RWPE2 (cell line): ENCODE measurements at regions not wholly inside any gene's neighbourhood (a gene's known extent, or its start where the extent isn't known, plus 50 kb on each side); places are given as distances from the start of the nearest gene placed in this dataset.

ENCODE experiments used
- ATAC-seq: fragments of 200-7000 bp; cut with Tn5 transposase; 3 replicates; pipeline ENCODE4 v1.9.1; 2021; ENCODE audit warnings: low read depth
- DNase-seq: peaks from one replicate; pipeline ENCODE4 v3.0.0-alpha.2; 2020; ENCODE audit warnings: low spot score
- H3K27ac ChIP-seq: fragments of 450-650 bp; 2 replicates; pipeline ENCODE4 v1.5.1; 2017; ENCODE audit warnings: mild to moderate bottlenecking; ENCODE audit not compliant: poor library complexity, severe bottlenecking
- H3K27me3 ChIP-seq: fragments of 250-450 bp; sonication (Bioruptor Pico); 2 replicates; pipeline ENCODE4 v1.5.1; 2021; ENCODE audit warnings: mild to moderate bottlenecking, moderate library complexity; ENCODE audit not compliant: insufficient read depth, poor library complexity, severe bottlenecking
- H3K36me3 ChIP-seq: fragments of 250-450 bp; sonication (Bioruptor Pico); 2 replicates; pipeline ENCODE4 v1.5.1; 2020; ENCODE audit warnings: low read depth, mild to moderate bottlenecking, moderate library complexity
- H3K4me1 ChIP-seq: fragments of 250-450 bp; sonication (Bioruptor Pico); 2 replicates; pipeline ENCODE4 v1.5.1; 2021; ENCODE audit warnings: mild to moderate bottlenecking, moderate library complexity; ENCODE audit not compliant: insufficient read depth, poor library complexity, severe bottlenecking
- H3K4me3 ChIP-seq: fragments of 250-450 bp; sonication (Bioruptor Pico); 2 replicates; pipeline ENCODE4 v1.5.1; 2021; ENCODE audit warnings: mild to moderate bottlenecking, moderate library complexity; ENCODE audit not compliant: severe bottlenecking
- H3K9me3 ChIP-seq: fragments of 250-450 bp; sonication (Bioruptor Pico); 2 replicates; pipeline ENCODE4 v1.5.1; 2021; ENCODE audit warnings: mild to moderate bottlenecking, moderate library complexity; ENCODE audit not compliant: severe bottlenecking
- TF ChIP-seq, protein P1 (sequence below): fragments of 450-650 bp; IDR thresholded peaks from one replicate; pipeline ENCODE4 v1.5.1; 2017; ENCODE audit warnings: mild to moderate bottlenecking, moderate library complexity; ENCODE audit not compliant: poor library complexity, severe bottlenecking

DNA sequence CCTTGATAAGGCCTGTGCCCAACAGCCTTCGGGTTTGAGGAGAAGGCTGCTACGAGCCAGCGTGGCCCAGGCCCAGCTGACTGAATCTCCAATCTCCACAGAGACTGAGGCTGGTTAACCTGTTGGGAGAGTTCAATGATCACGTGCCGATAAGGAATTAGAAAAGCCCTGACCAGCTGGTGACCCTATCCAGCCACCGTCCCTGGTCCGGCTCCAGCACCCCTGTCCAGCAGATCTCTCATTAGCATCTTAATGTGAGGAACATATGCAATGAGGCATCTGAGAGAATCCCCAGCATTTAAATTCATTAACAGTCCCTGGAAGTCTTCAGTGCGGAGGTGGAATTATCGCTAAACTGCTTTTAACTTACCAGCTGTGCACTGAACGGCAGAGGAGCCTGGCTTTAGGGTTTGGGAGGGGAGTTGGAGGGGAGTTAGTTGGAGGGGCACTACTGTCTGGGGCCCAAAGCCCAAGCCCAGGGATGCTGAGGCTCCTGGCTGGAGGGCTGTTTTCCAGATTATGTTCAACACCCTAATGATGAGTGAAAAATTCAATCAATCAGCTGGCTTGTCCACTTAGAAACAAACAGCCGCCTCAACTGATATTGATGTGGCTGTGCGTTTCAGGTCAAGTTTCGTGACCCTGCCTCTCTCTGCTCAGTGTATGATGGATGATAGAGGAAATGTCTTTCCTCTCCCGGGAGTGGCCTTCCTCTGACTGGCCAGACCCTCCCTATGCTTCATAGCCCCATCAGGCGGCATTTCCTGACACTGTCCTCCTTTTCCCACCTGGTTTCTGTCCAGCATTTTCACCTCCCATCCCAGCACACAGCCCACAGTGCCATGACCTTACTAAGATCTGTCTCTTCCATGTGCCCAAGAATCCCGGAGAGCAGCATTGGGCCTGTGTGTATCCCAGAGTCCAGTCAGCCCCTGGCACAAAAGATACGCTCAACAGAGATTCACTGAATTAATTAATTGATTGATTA is 184.5 kb downstream of the CCT6B start:
- Histone ChIP-seq H3K36me3 (no peaks in the 10 kb centered on the region), H3K9me3 (no peaks in the 10 kb centered on the region), H3K27me3 (peaks cover 20% of the 10 kb centered on the region), H3K27ac (no peak overlapping the region), H3K4me3 (no peak overlapping the region), H3K4me1 (no peaks in the 10 kb centered on the region)
- TF ChIP-seq, protein P1, sequence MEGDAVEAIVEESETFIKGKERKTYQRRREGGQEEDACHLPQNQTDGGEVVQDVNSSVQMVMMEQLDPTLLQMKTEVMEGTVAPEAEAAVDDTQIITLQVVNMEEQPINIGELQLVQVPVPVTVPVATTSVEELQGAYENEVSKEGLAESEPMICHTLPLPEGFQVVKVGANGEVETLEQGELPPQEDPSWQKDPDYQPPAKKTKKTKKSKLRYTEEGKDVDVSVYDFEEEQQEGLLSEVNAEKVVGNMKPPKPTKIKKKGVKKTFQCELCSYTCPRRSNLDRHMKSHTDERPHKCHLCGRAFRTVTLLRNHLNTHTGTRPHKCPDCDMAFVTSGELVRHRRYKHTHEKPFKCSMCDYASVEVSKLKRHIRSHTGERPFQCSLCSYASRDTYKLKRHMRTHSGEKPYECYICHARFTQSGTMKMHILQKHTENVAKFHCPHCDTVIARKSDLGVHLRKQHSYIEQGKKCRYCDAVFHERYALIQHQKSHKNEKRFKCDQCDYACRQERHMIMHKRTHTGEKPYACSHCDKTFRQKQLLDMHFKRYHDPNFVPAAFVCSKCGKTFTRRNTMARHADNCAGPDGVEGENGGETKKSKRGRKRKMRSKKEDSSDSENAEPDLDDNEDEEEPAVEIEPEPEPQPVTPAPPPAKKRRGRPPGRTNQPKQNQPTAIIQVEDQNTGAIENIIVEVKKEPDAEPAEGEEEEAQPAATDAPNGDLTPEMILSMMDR, result no peak
- ATAC-seq, result no peak
- DNase-seq, result no peak

- DNase-seq (no peak), ATAC-seq (no peak)
- no peaks in the 10 kb centered on the region for H3K4me1 ChIP-seq
- H3K4me3 ChIP-seq, result no peak overlapping the region
- H3K36me3 ChIP-seq, result no peaks in the 10 kb centered on the region
- peaks cover 20% of the 10 kb centered on the region for H3K27me3 ChIP-seq
- H3K9me3 ChIP-seq, result no peaks in the 10 kb centered on the region
- TF ChIP-seq, protein P1, result no peak
- no peak overlapping the region for H3K27ac ChIP-seq
Observed at GRCh38 chr17:34773036-34773435, 188.2 kb downstream of the CCT6B start.

DNA sequence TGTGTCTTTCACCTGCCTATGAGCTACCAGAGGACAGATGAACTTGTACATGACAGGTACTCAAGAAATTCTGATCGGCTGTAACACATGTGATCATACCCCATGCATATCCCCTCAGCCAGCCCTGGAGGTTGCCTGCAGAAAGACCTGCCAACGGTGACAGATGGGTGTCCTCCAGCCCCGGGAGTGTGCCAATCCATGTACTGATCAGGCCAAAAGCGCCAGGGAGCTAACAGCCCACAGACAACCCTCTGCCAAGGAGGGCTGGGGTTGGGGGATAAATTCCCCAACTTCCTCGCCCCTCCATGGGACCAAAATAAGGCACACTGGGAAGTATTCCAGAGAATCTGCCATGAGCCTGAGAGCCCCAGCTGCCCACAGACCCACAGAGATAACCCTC is 189.4 kb downstream of the CCT6B start:
- no peak for DNase-seq

DNA sequence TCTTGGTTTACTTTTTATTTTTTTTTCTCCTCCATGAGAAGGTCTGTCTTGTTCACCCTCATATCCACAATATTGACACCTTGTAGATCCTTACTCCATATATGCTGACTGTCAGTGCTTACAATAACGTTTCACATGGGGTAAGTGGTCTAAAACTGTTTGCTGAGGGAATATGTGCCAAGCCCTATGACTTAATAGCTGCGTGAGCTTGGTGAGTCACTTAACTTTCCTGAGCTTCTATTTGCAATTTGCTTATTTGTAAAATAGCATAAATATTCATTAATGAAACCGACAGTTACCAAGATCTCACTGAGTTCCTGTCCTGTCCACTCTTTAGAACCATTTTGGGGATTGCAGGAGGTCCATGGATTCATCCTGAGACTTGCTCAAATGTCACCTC is 190.7 kb downstream of the CCT6B start:
- Histone ChIP-seq H3K9me3 (no peaks in the 10 kb centered on the region), H3K4me3 (no peak overlapping the region), H3K4me1 (no peaks in the 10 kb centered on the region), H3K36me3 (no peaks in the 10 kb centered on the region), H3K27me3 (peaks cover 16% of the 10 kb centered on the region), H3K27ac (no peak overlapping the region)
- ATAC-seq, result no peak
- DNase-seq, result no peak
- TF ChIP-seq, protein P1, result no peak

More for the DNA sequence above, 189.4 kb downstream of the CCT6B start:
- TF ChIP-seq, protein P1, result no peak
- peaks cover 16% of the 10 kb centered on the region for H3K27me3 ChIP-seq
- H3K27ac ChIP-seq, result no peak overlapping the region
- H3K36me3 ChIP-seq, result no peaks in the 10 kb centered on the region
- H3K9me3 ChIP-seq, result no peaks in the 10 kb centered on the region
- H3K4me1 ChIP-seq, result no peaks in the 10 kb centered on the region
- ATAC-seq, result no peak
- H3K4me3 ChIP-seq, result no peak overlapping the region

DNA sequence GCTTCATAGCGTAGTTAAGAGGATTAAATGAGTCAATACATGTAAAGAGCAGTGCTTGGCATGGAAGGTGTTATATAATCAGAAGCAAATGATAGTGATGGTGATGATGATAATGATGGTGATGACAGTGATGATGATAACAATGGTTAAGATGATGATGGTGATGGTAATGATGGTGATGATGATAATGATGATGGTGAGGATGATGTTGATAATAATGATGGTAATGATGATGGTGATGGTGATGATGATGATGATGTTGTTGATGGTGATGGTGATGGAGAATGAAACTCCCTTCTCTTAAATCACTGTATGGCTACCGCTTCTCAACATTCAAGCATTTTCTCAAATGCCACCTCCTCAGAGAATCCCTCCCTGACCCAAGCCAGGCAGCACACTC is 190.5 kb downstream of the TMEM132E start:
- Histone ChIP-seq H3K27me3 (peaks cover 13% of the 10 kb centered on the region), H3K4me3 (no peak overlapping the region), H3K36me3 (no peaks in the 10 kb centered on the region), H3K9me3 (no peaks in the 10 kb centered on the region), H3K4me1 (no peaks in the 10 kb centered on the region), H3K27ac (no peak overlapping the region)
- TF ChIP-seq, protein P1, result no peak
- DNase-seq (no peak), ATAC-seq (no peak)
